A549 (cell line): ENCODE measurements at regions not wholly inside any gene's neighbourhood (a gene's known extent, or its start where the extent isn't known, plus 50 kb on each side); places are given as distances from the start of the nearest gene placed in this dataset.

ENCODE experiments used
- EP300 ChIP-seq, 2 experiments: fragments of >200 bp; sonication (Bioruptor Twin); formaldehyde crosslinking; IDR thresholded peaks; 2 replicates in 1 of 2; 3 replicates in 1 of 2; pipeline ENCODE4 v1.6.1; 2016 to 2017
- MYC ChIP-seq: IDR thresholded peaks from 2 replicates; pipeline ENCODE4 v1.6.1; 2012; ENCODE audit warnings: mild to moderate bottlenecking, inconsistent platforms, low read length, improper control_type of control experiment, borderline replicate concordance
- POLR2A ChIP-seq: IDR thresholded peaks from 2 replicates; pipeline ENCODE4 v1.6.1; 2012; ENCODE audit warnings: mild to moderate bottlenecking, low read length
- TP53 ChIP-seq: fragments of 250-450 bp; sonication (Bioruptor Pico); IDR thresholded peaks from 2 replicates; pipeline ENCODE4 v1.5.0; 2021; ENCODE audit warnings: mild to moderate bottlenecking, moderate library complexity
- ZFP36 ChIP-seq: fragments of 450-650 bp; IDR thresholded peaks from 2 replicates; pipeline ENCODE4 v1.6.1; 2014; ENCODE audit warnings: borderline replicate concordance; ENCODE audit not compliant: partially characterized antibody
- TF ChIP-seq, protein P1 (sequence below): fragments of >200 bp; sonication (Bioruptor Twin); formaldehyde crosslinking; IDR thresholded peaks from 3 replicates; pipeline ENCODE4 v1.5.1; 2016
- TF ChIP-seq, protein P2 (sequence below): fragments of 200-600 bp; sonication (generic); IDR thresholded peaks from 2 replicates; pipeline ENCODE4 v1.6.1; 2016; ENCODE audit warnings: antibody characterized with exemption, mild to moderate bottlenecking, moderate library complexity

DNA sequence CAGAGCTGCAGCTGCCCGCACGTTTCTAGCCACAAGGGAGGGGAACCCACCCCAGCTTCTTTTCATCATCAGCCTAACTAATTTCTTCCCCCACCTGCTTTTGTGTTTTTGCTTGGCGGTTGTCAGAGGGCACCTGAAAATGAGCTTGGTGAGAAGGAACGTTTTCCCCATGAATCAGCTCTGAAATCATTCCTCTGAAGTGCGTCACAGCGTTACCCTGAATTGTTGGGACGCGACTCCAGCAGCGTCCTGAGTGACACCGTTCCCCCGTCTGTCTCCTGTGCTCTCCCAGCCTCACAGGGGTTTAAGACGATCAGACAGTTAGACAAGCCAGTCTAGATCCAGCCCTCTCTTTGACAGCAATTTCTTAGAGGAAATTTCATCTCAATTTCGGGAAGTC is 722.9 kb upstream of the EEF2KMT start:
- TF ChIP-seq POLR2A (no peak), MYC (no peak), EP300 (IDR thresholded peaks at IDR 0.05) (no peak), ZFP36 (no peak), TP53 (CRISPR knock-in tag) (no peak)
- TF ChIP-seq, protein P1, sequence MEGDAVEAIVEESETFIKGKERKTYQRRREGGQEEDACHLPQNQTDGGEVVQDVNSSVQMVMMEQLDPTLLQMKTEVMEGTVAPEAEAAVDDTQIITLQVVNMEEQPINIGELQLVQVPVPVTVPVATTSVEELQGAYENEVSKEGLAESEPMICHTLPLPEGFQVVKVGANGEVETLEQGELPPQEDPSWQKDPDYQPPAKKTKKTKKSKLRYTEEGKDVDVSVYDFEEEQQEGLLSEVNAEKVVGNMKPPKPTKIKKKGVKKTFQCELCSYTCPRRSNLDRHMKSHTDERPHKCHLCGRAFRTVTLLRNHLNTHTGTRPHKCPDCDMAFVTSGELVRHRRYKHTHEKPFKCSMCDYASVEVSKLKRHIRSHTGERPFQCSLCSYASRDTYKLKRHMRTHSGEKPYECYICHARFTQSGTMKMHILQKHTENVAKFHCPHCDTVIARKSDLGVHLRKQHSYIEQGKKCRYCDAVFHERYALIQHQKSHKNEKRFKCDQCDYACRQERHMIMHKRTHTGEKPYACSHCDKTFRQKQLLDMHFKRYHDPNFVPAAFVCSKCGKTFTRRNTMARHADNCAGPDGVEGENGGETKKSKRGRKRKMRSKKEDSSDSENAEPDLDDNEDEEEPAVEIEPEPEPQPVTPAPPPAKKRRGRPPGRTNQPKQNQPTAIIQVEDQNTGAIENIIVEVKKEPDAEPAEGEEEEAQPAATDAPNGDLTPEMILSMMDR: no peak
- TF ChIP-seq, protein P2, sequence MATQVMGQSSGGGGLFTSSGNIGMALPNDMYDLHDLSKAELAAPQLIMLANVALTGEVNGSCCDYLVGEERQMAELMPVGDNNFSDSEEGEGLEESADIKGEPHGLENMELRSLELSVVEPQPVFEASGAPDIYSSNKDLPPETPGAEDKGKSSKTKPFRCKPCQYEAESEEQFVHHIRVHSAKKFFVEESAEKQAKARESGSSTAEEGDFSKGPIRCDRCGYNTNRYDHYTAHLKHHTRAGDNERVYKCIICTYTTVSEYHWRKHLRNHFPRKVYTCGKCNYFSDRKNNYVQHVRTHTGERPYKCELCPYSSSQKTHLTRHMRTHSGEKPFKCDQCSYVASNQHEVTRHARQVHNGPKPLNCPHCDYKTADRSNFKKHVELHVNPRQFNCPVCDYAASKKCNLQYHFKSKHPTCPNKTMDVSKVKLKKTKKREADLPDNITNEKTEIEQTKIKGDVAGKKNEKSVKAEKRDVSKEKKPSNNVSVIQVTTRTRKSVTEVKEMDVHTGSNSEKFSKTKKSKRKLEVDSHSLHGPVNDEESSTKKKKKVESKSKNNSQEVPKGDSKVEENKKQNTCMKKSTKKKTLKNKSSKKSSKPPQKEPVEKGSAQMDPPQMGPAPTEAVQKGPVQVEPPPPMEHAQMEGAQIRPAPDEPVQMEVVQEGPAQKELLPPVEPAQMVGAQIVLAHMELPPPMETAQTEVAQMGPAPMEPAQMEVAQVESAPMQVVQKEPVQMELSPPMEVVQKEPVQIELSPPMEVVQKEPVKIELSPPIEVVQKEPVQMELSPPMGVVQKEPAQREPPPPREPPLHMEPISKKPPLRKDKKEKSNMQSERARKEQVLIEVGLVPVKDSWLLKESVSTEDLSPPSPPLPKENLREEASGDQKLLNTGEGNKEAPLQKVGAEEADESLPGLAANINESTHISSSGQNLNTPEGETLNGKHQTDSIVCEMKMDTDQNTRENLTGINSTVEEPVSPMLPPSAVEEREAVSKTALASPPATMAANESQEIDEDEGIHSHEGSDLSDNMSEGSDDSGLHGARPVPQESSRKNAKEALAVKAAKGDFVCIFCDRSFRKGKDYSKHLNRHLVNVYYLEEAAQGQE: no peak
